ENCODE measurements at regions not wholly inside any gene's neighbourhood (a gene's known extent, or its start where the extent isn't known, plus 50 kb on each side); places are given as distances from the start of the nearest gene placed in this dataset.

DNA sequence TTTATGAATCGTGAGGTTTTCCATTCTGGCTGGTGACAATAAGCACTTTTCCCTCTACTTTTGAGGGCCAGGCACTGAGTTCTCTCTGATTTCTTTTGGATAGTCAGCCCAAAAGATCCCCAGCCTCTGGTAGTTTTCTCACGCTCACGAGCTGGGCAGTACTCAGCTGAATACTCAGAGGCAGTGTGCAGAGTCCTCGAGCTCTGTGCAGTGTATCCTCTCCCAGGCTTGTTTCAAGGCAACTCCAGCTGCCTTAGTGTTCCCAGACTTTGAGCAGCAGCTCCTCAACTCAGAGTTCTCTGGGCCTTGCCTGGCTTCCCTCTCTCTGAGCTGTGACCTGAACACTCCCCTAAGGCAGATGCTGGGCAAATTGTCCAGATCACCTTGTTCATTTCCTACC lies 59.1 kb upstream of the IQSEC1 start:
- H3K4me3 Mint-ChIP-seq, result no peak overlapping the region
- 0 out of 2 replicates have a peak, but pooled peaks cover under 1% of the 10 kb centered on the region for H4K20me1 ChIP-seq (replicated peaks; ENCODE audit: insufficient read depth)
- H3K9me2 ChIP-seq (ENCODE audit: insufficient read depth), result no peaks in the 10 kb centered on the region
- no peaks in the 10 kb centered on the region for H3K36me3 ChIP-seq (ENCODE audit: insufficient read depth)
- no peak overlapping the region for H3K4me3 ChIP-seq
- no peak overlapping the region for H3K27ac Mint-ChIP-seq
- DNase-seq (ENCODE audit: low spot score) (no peak), ATAC-seq (no peak)
- no peak overlapping the region for H3K27ac ChIP-seq (ENCODE audit: low read depth)
- H3K4me1 Mint-ChIP-seq, result peaks cover 11% of the 10 kb centered on the region; the same call in 2 of the 3 replicates
- no peaks in the 10 kb centered on the region for H3K79me2 ChIP-seq (replicated peaks; ENCODE audit: insufficient read depth)
- H3K9me3 Mint-ChIP-seq, result no peaks in the 10 kb centered on the region
- H3K4me2 ChIP-seq, result no peak overlapping the region
- no peaks in the 10 kb centered on the region for H3K27me3 ChIP-seq (ENCODE audit: insufficient read depth)
- TF ChIP-seq NANOG (IDR thresholded peaks at IDR 0.05; ENCODE audit: borderline replicate concordance) (no peak), CREB1 (CRISPR knock-in tag; IDR thresholded peaks at IDR 0.05; ENCODE audit: low read depth) (no peak)
- H3F3A ChIP-seq (replicated peaks; ENCODE audit: low read depth), result no peaks in the 10 kb centered on the region
- H3K27me3 Mint-ChIP-seq (ENCODE audit: insufficient read depth, low read depth, poor library complexity), result peaks cover 8% of the 10 kb centered on the region
- no peak overlapping the region for H2AFZ ChIP-seq
- H3K36me3 Mint-ChIP-seq (ENCODE audit: low read depth), result no peaks in the 10 kb centered on the region
- H3K4me1 ChIP-seq (ENCODE audit: insufficient read depth), result no peaks in the 10 kb centered on the region

DNA sequence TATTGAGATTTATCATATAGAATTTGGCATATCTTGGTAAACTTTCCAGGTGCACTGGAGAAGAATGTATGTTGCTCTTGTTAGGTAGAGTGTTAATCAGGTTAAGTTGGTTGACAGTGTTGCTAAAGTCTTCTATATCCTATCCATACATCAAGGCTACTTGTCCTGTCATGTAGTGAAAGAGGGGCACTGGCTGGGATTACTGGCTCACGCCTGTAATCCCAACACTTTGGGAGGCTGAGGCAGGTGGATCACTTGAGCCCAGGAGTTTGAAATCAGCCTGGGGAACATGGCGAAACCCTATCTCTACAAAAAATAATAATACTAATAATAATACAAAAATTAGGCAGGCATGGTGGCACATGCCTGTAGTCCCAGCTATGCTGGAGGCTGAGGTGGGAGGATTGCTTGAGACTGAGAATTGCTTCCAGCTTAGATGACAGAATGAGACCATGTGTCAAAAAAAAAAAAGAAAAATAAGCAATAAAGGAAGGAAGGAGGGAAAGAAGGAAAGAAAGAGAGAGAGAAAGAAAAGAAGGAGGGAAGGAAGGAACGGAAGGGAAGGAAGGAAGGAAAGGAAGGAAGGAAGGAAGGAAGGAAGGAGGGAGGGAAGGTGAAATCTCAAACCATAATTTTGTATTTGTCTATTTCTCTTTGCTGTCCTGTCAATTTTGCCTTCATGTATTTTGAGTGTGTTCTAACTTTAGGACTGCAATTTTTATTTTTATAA lies 57.4 kb upstream of the IQSEC1 start:
- ATAC-seq (no peak), DNase-seq (ENCODE audit: low spot score) (no peak)
- no peaks in the 10 kb centered on the region for H3K9me2 ChIP-seq (ENCODE audit: insufficient read depth)
- H3K27me3 ChIP-seq (ENCODE audit: insufficient read depth), result no peaks in the 10 kb centered on the region
- H3K4me1 Mint-ChIP-seq, result peaks cover 2% of the 10 kb centered on the region; the same call in 1 of the 3 replicates
- H3K9me3 Mint-ChIP-seq, result no peaks in the 10 kb centered on the region
- H3F3A ChIP-seq (replicated peaks; ENCODE audit: low read depth), result no peaks in the 10 kb centered on the region
- H3K36me3 Mint-ChIP-seq (ENCODE audit: low read depth), result no peaks in the 10 kb centered on the region
- H3K27me3 Mint-ChIP-seq (ENCODE audit: insufficient read depth, low read depth, poor library complexity), result peaks cover 6% of the 10 kb centered on the region
- no peaks in the 10 kb centered on the region for H3K79me2 ChIP-seq (replicated peaks; ENCODE audit: insufficient read depth)
- H3K4me3 ChIP-seq, result no peak overlapping the region
- no peak overlapping the region for H2AFZ ChIP-seq
- H3K27ac Mint-ChIP-seq, result no peak overlapping the region
- no peak overlapping the region for H3K4me3 Mint-ChIP-seq
- H3K36me3 ChIP-seq (ENCODE audit: insufficient read depth), result no peaks in the 10 kb centered on the region
- no peaks in the 10 kb centered on the region for H4K20me1 ChIP-seq (replicated peaks; ENCODE audit: insufficient read depth)
- H3K4me1 ChIP-seq (ENCODE audit: insufficient read depth), result no peaks in the 10 kb centered on the region
- no peak overlapping the region for H3K27ac ChIP-seq (ENCODE audit: low read depth)
- TF ChIP-seq CREB1 (CRISPR knock-in tag; IDR thresholded peaks at IDR 0.05; ENCODE audit: low read depth) (no peak), ZNF331 (CRISPR knock-in tag; IDR thresholded peaks at IDR 0.05; ENCODE audit: low read depth) (no peak), EZH2 (IDR thresholded peaks at IDR 0.05; ENCODE audit: low read depth, unreplicated experiment) (no peak), JUNB (IDR thresholded peaks at IDR 0.05; ENCODE audit: unreplicated experiment) (no peak), EZH2phosphoT487 (IDR thresholded peaks at IDR 0.05; ENCODE audit: unreplicated experiment) (no peak), POLR2AphosphoS5 (IDR thresholded peaks at IDR 0.05; ENCODE audit: low read depth) (no peak), ZNF114 (CRISPR knock-in tag; IDR thresholded peaks at IDR 0.05) (no peak), NANOG (IDR thresholded peaks at IDR 0.05; ENCODE audit: borderline replicate concordance) (no peak)
- TF ChIP-seq, protein P1, sequence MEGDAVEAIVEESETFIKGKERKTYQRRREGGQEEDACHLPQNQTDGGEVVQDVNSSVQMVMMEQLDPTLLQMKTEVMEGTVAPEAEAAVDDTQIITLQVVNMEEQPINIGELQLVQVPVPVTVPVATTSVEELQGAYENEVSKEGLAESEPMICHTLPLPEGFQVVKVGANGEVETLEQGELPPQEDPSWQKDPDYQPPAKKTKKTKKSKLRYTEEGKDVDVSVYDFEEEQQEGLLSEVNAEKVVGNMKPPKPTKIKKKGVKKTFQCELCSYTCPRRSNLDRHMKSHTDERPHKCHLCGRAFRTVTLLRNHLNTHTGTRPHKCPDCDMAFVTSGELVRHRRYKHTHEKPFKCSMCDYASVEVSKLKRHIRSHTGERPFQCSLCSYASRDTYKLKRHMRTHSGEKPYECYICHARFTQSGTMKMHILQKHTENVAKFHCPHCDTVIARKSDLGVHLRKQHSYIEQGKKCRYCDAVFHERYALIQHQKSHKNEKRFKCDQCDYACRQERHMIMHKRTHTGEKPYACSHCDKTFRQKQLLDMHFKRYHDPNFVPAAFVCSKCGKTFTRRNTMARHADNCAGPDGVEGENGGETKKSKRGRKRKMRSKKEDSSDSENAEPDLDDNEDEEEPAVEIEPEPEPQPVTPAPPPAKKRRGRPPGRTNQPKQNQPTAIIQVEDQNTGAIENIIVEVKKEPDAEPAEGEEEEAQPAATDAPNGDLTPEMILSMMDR (conservative IDR thresholded peaks at IDR 0.05; ENCODE audit: low read depth in 2 of 2), result no peak
- H3K4me2 ChIP-seq, result no peak overlapping the region
